Ishikawa (cell line): ENCODE measurements at regions not wholly inside any gene's neighbourhood (a gene's known extent, or its start where the extent isn't known, plus 50 kb on each side); places are given as distances from the start of the nearest gene placed in this dataset.

Source experiments
- CEBPB ChIP-seq: IDR thresholded peaks from 2 replicates; pipeline ENCODE4 v1.6.1; 2012
- CREB1 ChIP-seq: IDR thresholded peaks from 2 replicates; pipeline ENCODE4 v1.6.1; 2012; ENCODE audit warnings: low read depth
- EGR1 ChIP-seq: IDR thresholded peaks from 2 replicates; pipeline ENCODE4 v1.6.1; 2012
- EP300 ChIP-seq: IDR thresholded peaks from 2 replicates; pipeline ENCODE4 v1.6.1; 2012; ENCODE audit warnings: borderline replicate concordance
- FOXM1 ChIP-seq: IDR thresholded peaks from 2 replicates; pipeline ENCODE4 v1.6.1; 2012; ENCODE audit warnings: low read depth, borderline replicate concordance
- NFIC ChIP-seq: IDR thresholded peaks from 2 replicates; pipeline ENCODE4 v1.6.1; 2012
- RAD21 ChIP-seq: IDR thresholded peaks from 2 replicates; pipeline ENCODE4 v1.6.1; 2012; ENCODE audit warnings: low read depth
- TAF1 ChIP-seq: IDR thresholded peaks from 2 replicates; pipeline ENCODE4 v1.6.1; 2012; ENCODE audit warnings: low read depth, mild to moderate bottlenecking
- TCF12 ChIP-seq: IDR thresholded peaks from 2 replicates; pipeline ENCODE4 v1.6.1; 2012; ENCODE audit warnings: low read depth
- TEAD4 ChIP-seq: IDR thresholded peaks from 2 replicates; pipeline ENCODE4 v1.6.1; 2012
- YY1 ChIP-seq: IDR thresholded peaks from 2 replicates; pipeline ENCODE4 v1.6.1; 2012; ENCODE audit warnings: low read depth
- ZBTB7A ChIP-seq: IDR thresholded peaks from 2 replicates; pipeline ENCODE4 v1.6.1; 2012; ENCODE audit warnings: low read depth
- TF ChIP-seq, protein P1 (sequence below): IDR thresholded peaks from 2 replicates; pipeline ENCODE4 v1.6.1; 2012
- TF ChIP-seq, protein P2 (sequence below): IDR thresholded peaks from 2 replicates; pipeline ENCODE4 v1.6.1; 2012; ENCODE audit warnings: low read depth, mild to moderate bottlenecking
- TF ChIP-seq, protein P3 (sequence below): IDR thresholded peaks from 2 replicates; pipeline ENCODE4 v1.6.1; 2012

DNA sequence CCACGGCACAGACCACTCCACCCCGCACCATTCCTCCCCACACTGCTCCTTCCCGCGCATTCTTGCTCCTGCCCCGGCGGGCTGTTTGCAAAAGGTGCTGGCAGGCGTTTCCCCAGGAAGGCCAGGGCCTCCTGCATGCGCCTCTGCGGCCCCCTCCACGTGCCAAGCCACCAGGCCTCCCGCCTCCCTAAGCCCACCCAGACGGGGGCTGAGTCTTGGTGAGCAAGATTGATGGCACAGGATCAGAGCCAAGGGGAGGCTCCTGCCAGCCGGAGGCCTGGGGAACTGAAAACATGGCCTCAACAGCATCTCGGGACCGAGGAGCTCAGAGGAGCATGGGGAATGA lies 328.3 kb upstream of the DIO3 start:
- TF ChIP-seq TEAD4 (no peak), TCF12 (no peak), NFIC (no peak)
- TF ChIP-seq, protein P1, sequence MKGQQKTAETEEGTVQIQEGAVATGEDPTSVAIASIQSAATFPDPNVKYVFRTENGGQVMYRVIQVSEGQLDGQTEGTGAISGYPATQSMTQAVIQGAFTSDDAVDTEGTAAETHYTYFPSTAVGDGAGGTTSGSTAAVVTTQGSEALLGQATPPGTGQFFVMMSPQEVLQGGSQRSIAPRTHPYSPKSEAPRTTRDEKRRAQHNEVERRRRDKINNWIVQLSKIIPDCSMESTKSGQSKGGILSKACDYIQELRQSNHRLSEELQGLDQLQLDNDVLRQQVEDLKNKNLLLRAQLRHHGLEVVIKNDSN: no peak

DNA sequence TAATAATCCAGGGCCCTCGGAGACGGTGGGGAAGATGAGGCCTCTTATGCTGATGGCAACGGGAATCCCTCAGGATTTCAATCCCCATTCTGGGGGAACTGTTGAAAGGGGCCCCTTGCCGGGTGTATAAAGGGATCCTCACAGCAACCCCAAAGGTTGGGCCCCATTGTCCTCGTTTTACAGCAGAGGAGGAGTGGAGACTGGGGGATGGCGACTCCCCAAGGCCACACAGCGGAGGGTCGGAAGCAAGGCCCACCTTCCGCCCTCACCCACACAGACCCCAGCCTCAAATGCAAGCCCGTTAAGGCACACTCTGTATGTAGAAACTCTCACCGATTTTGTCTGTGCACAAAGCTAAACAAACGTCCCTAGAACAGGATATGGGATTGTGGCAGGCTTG lies 327.9 kb upstream of the DIO3 start:
- TF ChIP-seq FOXM1 (no peak), YY1 (no peak), EGR1 (no peak), CEBPB (no peak), CREB1 (no peak), RAD21 (no peak), EP300 (no peak), ZBTB7A (no peak), NFIC (no peak), TEAD4 (no peak), TAF1 (no peak), TCF12 (no peak)
- TF ChIP-seq, protein P2, sequence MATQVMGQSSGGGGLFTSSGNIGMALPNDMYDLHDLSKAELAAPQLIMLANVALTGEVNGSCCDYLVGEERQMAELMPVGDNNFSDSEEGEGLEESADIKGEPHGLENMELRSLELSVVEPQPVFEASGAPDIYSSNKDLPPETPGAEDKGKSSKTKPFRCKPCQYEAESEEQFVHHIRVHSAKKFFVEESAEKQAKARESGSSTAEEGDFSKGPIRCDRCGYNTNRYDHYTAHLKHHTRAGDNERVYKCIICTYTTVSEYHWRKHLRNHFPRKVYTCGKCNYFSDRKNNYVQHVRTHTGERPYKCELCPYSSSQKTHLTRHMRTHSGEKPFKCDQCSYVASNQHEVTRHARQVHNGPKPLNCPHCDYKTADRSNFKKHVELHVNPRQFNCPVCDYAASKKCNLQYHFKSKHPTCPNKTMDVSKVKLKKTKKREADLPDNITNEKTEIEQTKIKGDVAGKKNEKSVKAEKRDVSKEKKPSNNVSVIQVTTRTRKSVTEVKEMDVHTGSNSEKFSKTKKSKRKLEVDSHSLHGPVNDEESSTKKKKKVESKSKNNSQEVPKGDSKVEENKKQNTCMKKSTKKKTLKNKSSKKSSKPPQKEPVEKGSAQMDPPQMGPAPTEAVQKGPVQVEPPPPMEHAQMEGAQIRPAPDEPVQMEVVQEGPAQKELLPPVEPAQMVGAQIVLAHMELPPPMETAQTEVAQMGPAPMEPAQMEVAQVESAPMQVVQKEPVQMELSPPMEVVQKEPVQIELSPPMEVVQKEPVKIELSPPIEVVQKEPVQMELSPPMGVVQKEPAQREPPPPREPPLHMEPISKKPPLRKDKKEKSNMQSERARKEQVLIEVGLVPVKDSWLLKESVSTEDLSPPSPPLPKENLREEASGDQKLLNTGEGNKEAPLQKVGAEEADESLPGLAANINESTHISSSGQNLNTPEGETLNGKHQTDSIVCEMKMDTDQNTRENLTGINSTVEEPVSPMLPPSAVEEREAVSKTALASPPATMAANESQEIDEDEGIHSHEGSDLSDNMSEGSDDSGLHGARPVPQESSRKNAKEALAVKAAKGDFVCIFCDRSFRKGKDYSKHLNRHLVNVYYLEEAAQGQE: no peak
- TF ChIP-seq, protein P3, sequence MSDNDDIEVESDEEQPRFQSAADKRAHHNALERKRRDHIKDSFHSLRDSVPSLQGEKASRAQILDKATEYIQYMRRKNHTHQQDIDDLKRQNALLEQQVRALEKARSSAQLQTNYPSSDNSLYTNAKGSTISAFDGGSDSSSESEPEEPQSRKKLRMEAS: no peak
- TF ChIP-seq, protein P1: no peak

DNA sequence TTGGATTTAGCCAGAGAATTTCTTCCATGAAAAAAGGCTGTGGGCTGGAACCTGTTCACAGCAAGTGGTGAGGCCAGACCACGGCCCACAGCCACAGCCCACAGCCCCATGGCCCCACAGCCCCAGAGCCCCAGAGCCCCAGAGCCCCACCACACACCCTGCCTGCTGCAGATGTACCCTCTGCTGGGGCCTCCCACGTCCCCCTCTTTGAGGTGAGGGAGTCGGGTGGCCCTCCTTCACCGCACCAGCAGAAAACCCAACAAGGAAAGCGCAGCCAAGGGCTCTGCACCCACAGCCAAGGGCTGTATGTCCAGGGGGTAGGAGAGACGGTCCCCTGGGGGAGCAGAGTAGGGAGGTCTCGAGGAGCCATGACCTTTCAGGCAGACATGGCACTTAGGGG lies 327.5 kb upstream of the DIO3 start:
- TF ChIP-seq EP300: no peak
- TF ChIP-seq EGR1: no peak
- TF ChIP-seq TEAD4: no peak

DNA sequence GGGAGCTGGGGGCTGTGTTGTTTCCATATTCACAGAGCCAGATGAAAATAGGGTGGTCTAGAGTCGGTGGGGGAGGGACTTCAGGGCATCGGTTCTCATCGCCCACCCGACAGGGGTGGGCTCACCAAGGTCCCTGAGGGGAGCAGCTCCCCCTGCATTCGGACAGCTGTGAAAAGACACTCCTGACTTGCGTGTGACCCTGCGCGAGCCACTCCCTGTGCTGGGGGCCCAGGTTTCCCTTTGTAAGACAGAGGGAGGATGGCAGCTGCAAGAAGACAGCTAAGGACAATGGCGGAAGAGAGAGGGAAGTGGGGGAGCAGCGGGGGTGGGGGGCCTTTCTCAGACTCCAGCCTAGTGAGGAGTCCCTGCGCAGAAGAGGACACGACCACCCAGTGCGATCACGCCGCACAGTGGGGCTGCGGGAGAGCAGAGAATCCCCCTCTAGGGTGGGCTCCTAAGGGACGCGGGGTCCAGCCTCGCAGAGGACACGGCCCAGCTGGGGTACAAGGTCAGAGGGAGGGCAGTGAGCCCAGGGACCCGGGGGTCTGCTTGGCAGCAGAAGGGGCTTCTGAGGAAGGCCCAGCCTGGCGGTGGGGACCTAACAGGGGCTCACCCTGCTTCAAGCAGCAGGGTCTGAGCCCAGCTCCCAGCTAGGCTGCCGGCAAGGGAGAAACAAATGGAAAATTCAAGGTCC lies 326.9 kb upstream of the DIO3 start:
- TF ChIP-seq, protein P3: no peak
- TF ChIP-seq TCF12 (no peak), RAD21 (no peak), CEBPB (no peak), TEAD4 (no peak), ZBTB7A (no peak), EGR1 (no peak), YY1 (no peak)
- TF ChIP-seq, protein P1: no peak
- TF ChIP-seq, protein P2: no peak

DNA sequence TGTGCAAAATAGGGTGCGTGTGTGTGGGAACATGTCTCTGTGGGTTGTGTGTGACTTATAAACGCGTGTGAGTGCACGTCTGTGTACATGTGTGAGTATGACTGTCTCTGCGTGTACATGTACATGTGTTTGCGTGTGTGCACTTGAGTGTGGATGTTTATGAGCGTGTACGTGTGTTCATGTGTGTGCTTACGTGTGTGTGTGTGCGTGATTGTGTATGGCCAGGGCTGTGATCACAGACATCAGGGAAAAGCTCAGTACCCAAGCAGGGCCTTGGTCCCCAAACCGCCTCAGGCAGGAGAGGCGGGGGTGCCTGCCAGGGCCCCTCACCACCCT lies 326.3 kb upstream of the DIO3 start:
- TF ChIP-seq YY1: no peak
- TF ChIP-seq FOXM1: no peak
- no peak for TF ChIP-seq NFIC
- TF ChIP-seq CREB1: no peak
- TF ChIP-seq RAD21: no peak
- TF ChIP-seq TEAD4: no peak
- TF ChIP-seq, protein P2: no peak
- TF ChIP-seq, protein P3: no peak
- TF ChIP-seq TAF1: no peak
- no peak for TF ChIP-seq EP300
- TF ChIP-seq CEBPB: no peak
